ENCODE measurements at regions not wholly inside any gene's neighbourhood (a gene's known extent, or its start where the extent isn't known, plus 50 kb on each side); places are given as distances from the start of the nearest gene placed in this dataset.
A peak's percentile ranks its signal among the peaks of the same experiment; 100 is the strongest.

DNA sequence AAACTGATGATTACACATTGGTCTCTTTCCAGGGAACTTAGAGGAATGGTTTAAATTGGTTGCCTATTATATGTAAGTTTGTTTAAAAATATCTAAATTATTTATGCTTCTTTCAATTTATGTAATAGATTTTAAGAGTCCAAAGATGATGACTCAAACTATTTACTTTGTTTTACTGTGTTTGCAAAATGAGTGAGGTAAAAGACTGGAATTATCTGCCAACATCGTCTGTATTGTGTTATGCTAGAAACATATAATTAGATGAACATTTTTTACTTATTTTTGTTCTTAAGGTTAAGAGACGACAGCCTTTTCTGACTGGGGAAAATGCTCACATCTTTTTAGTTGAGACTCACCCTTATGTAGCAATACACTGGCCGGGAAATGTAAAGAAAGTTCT lies 51.1 kb upstream of the SYTL5 start:
- TF ChIP-seq, protein P1, sequence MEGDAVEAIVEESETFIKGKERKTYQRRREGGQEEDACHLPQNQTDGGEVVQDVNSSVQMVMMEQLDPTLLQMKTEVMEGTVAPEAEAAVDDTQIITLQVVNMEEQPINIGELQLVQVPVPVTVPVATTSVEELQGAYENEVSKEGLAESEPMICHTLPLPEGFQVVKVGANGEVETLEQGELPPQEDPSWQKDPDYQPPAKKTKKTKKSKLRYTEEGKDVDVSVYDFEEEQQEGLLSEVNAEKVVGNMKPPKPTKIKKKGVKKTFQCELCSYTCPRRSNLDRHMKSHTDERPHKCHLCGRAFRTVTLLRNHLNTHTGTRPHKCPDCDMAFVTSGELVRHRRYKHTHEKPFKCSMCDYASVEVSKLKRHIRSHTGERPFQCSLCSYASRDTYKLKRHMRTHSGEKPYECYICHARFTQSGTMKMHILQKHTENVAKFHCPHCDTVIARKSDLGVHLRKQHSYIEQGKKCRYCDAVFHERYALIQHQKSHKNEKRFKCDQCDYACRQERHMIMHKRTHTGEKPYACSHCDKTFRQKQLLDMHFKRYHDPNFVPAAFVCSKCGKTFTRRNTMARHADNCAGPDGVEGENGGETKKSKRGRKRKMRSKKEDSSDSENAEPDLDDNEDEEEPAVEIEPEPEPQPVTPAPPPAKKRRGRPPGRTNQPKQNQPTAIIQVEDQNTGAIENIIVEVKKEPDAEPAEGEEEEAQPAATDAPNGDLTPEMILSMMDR (IDR thresholded peaks at IDR 0.05): no peak
- TF ChIP-seq ZFX (IDR thresholded peaks at IDR 0.05; ENCODE audit: borderline replicate concordance): no peak
- peak overlapping the region; percentile 61 for H3K27ac ChIP-seq

DNA sequence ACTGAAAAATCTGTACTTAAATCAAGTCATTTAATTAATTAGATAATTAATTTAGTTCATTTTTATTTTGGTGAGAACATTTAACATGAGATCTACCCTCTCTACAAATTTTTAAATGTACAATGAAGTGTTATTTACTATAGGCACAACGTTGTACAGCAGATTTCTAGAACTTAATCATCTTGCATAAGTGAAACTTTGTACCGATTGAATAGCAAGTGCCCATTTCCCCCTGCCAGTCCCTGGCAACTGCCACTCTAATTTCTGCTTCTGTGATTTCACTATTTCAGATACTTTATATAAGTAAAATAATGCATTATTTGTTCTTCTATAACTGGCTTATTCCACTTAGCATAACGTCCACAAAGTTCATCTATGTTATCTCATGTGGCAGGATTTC lies 50.1 kb upstream of the SYTL5 start:
- TF ChIP-seq ZFX (IDR thresholded peaks at IDR 0.05; ENCODE audit: borderline replicate concordance): no peak
- TF ChIP-seq, protein P1 (IDR thresholded peaks at IDR 0.05): no peak

More for the DNA sequence above, 50.1 kb upstream of the SYTL5 start:
- H3K27ac ChIP-seq: peak overlapping the region; percentile 61
